ENCODE measurements at regions not wholly inside any gene's neighbourhood (a gene's known extent, or its start where the extent isn't known, plus 50 kb on each side); places are given as distances from the start of the nearest gene placed in this dataset.

DNA sequence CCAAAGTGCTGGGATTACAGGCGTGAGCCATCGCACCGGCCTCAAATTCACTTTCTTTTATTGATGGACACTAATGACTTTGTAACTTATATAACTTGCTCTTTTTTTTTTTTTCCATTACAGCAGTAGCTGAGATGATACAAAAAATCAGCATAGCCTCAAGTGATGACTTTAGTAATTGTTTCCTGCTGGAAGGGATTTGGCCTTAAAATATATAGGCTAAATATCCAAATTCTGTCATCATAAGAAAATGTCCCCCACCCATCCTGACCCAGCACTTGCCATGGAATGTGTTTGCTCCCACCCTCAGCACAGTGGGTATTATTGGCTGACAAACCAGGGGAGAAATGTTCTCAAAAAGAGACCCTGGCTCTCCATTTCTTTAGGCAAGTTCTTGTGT is 1264.1 kb upstream of the AUTS2 start:
- TF ChIP-seq POLR2AphosphoS5 (IDR thresholded peaks at IDR 0.05) (no peak), POLR2A (IDR thresholded peaks at IDR 0.05) (no peak)
- TF ChIP-seq, protein P1, sequence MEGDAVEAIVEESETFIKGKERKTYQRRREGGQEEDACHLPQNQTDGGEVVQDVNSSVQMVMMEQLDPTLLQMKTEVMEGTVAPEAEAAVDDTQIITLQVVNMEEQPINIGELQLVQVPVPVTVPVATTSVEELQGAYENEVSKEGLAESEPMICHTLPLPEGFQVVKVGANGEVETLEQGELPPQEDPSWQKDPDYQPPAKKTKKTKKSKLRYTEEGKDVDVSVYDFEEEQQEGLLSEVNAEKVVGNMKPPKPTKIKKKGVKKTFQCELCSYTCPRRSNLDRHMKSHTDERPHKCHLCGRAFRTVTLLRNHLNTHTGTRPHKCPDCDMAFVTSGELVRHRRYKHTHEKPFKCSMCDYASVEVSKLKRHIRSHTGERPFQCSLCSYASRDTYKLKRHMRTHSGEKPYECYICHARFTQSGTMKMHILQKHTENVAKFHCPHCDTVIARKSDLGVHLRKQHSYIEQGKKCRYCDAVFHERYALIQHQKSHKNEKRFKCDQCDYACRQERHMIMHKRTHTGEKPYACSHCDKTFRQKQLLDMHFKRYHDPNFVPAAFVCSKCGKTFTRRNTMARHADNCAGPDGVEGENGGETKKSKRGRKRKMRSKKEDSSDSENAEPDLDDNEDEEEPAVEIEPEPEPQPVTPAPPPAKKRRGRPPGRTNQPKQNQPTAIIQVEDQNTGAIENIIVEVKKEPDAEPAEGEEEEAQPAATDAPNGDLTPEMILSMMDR (IDR thresholded peaks at IDR 0.05): no peak
